ENCODE measurements at regions not wholly inside any gene's neighbourhood (a gene's known extent, or its start where the extent isn't known, plus 50 kb on each side); places are given as distances from the start of the nearest gene placed in this dataset.

GRCh38 chr2:43075811-43076585 lies 150.4 kb downstream of the ZFP36L2 start:
- no peaks in the 10 kb centered on the region for H3K36me3 ChIP-seq
- DNase-seq (peak in 1 of 6 donors; percentile 43), FAIRE-seq (no peak), ATAC-seq (peak in 3 of 4 donors; percentile 12 to 41 (median 37))
- H3K4me1 ChIP-seq: peaks cover 0 to 19% (median 0%) of the 10 kb centered on the region in 3 donors
- no peak for TF ChIP-seq CTCF (IDR thresholded peaks at IDR 0.05)
- H3K4me3 ChIP-seq: no peak overlapping the region
- 97 to 100% methylated on average over 3 of the region's 3 CpGs for WGBS, 2 donors
- intact Hi-C loops (cut with DNase I): no loop called here
- no peaks in the 10 kb centered on the region for H3K27me3 ChIP-seq
- peak overlapping the region in 3 of 4 donors; percentile 28 to 77 (median 66) for H3K27ac ChIP-seq
- H3K9me3 ChIP-seq: no peaks in the 10 kb centered on the region

DNA sequence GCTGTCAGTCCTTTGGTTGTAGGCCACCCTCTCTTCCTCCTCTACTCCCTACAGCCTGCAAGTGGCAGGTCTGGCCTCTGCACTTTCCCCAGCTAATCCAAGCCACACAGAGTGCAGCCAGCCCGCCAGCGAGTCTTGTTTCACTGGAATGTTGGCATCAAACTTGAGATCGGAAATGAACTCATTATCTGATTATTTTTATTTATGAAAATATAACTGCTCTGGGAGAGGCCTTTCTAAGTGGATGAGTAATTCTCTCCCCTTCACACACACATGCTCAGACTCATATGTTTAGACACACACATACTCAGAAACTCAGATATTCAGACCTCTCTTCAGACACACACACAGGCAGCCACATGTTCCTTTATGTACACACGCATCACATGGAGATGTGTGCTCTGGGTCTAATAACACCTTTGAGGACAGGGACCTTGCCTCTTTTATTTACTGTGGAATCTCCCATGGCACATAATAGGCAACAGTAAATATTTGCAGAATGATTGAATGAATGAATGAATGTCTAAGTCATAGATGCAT lies 151.3 kb downstream of the ZFP36L2 start:
- Histone ChIP-seq H3K4me3 (no peak overlapping the region), H3K4me1 (peaks cover 0 to 19% (median 0%) of the 10 kb centered on the region in 3 donors), H3K36me3 (no peaks in the 10 kb centered on the region), H3K9me3 (no peaks in the 10 kb centered on the region), H3K27ac (peak overlapping the region in 3 of 4 donors; percentile 28 to 77 (median 66)), H3K27me3 (no peaks in the 10 kb centered on the region)
- intact Hi-C loops (cut with DNase I): no loop called here
- DNase-seq: peak in 4 of 6 donors; percentile 47 to 63 (median 52)
- ATAC-seq: peak; percentile 61 to 81 (median 77)
- 34 to 35% methylated on average over 4 of the region's 4 CpGs for WGBS, 2 donors
- TF ChIP-seq CTCF (IDR thresholded peaks at IDR 0.05): no peak
- FAIRE-seq: no peak

GRCh38 chr2:43074592-43075053 lies 151.8 kb downstream of the ZFP36L2 start:
- Histone ChIP-seq H3K27me3 (no peaks in the 10 kb centered on the region), H3K36me3 (no peaks in the 10 kb centered on the region), H3K9me3 (no peaks in the 10 kb centered on the region), H3K27ac (peak overlapping the region in 3 of 4 donors; percentile 28 to 77 (median 66)), H3K4me3 (no peak overlapping the region), H3K4me1 (peaks cover 0 to 19% (median 0%) of the 10 kb centered on the region in 3 donors)
- intact Hi-C loops (cut with DNase I): no loop called here
- no peak for FAIRE-seq
- WGBS, 2 donors: 82 to 87% methylated on average over 2 of the region's 2 CpGs
- TF ChIP-seq CTCF (IDR thresholded peaks at IDR 0.05): no peak
- DNase-seq: no peak
- ATAC-seq: no peak

- Histone ChIP-seq H3K9me3 (no peaks in the 10 kb centered on the region), H3K27me3 (no peaks in the 10 kb centered on the region), H3K4me3 (no peak overlapping the region), H3K36me3 (no peaks in the 10 kb centered on the region), H3K4me1 (peaks cover 0 to 19% (median 0%) of the 10 kb centered on the region in 3 donors), H3K27ac (peak overlapping the region in 1 of 4 donors; percentile 77)
- no peak for FAIRE-seq
- intact Hi-C loops (cut with DNase I): no loop called here
- WGBS, 2 donors: 98 to 100% methylated on average over 2 of the region's 2 CpGs
- DNase-seq: peak in 1 of 6 donors; percentile 27
- no peak for TF ChIP-seq CTCF (IDR thresholded peaks at IDR 0.05)
- no peak for ATAC-seq
Observed at GRCh38 chr2:43074052-43074451, 152.4 kb downstream of the ZFP36L2 start.

Data from pancreas (tissue), 10 donors.